H9 (cell line): ENCODE measurements at regions not wholly inside any gene's neighbourhood (a gene's known extent, or its start where the extent isn't known, plus 50 kb on each side); places are given as distances from the start of the nearest gene placed in this dataset.

Experiments
- DNase-seq: peaks from one replicate; pipeline ENCODE4 v3.0.0-alpha.2; 2017
- H2AFZ ChIP-seq: one replicate; pipeline ENCODE4 v1.6.1; 2013; ENCODE audit warnings: mild to moderate bottlenecking, low read length, control low read depth, moderate library complexity
- H2AK5ac ChIP-seq: 2 replicates; pipeline ENCODE4 v1.6.1; 2013; ENCODE audit warnings: low read length, control low read depth, mixed read lengths; ENCODE audit not compliant: insufficient read length
- H2BK120ac ChIP-seq: one replicate; pipeline ENCODE4 v1.6.1; 2013; ENCODE audit warnings: low read depth, mild to moderate bottlenecking, low read length, control low read depth, inconsistent platforms; ENCODE audit not compliant: poor library complexity, severe bottlenecking
- H2BK12ac ChIP-seq: 2 replicates; pipeline ENCODE4 v1.6.1; 2013; ENCODE audit warnings: low read length, control low read depth, mixed read lengths, low read depth; ENCODE audit not compliant: insufficient read length
- H2BK15ac ChIP-seq: 2 replicates; pipeline ENCODE4 v1.6.1; 2013; ENCODE audit warnings: low read depth, low read length, control low read depth
- H2BK20ac ChIP-seq: one replicate; pipeline ENCODE4 v1.6.1; 2013; ENCODE audit warnings: low read depth, mild to moderate bottlenecking, low read length, control low read depth, inconsistent platforms; ENCODE audit not compliant: poor library complexity, severe bottlenecking
- H2BK5ac ChIP-seq: 2 replicates; pipeline ENCODE4 v1.6.1; 2013; ENCODE audit warnings: low read length, control low read depth, mixed read lengths; ENCODE audit not compliant: insufficient read length
- H3K14ac ChIP-seq: 2 replicates; pipeline ENCODE4 v1.6.1; 2013; ENCODE audit warnings: low read length, control low read depth; ENCODE audit not compliant: insufficient read depth
- H3K18ac ChIP-seq: 2 replicates; pipeline ENCODE4 v1.6.1; 2013; ENCODE audit warnings: low read depth, mild to moderate bottlenecking, mixed read lengths, low read length, control low read depth; ENCODE audit not compliant: insufficient read length
- H3K23ac ChIP-seq: 2 replicates; pipeline ENCODE4 v1.6.1; 2013; ENCODE audit warnings: low read length, control low read depth, mixed read lengths, low read depth; ENCODE audit not compliant: insufficient read length
- H3K23me2 ChIP-seq: 2 replicates; pipeline ENCODE4 v1.6.1; 2013; ENCODE audit warnings: low read depth, mild to moderate bottlenecking, mixed read lengths, low read length, control low read depth; ENCODE audit not compliant: insufficient read length, poor library complexity, severe bottlenecking
- H3K27ac ChIP-seq: 2 replicates; pipeline ENCODE4 v1.5.1; 2013; ENCODE audit warnings: low read length, control low read depth, mixed read lengths, low read depth; ENCODE audit not compliant: insufficient read length
- H3K27me3 ChIP-seq: 2 replicates; pipeline ENCODE4 v1.6.1; 2013; ENCODE audit warnings: low read length, control low read depth, inconsistent platforms; ENCODE audit not compliant: insufficient read depth
- H3K4ac ChIP-seq: 2 replicates; pipeline ENCODE4 v1.6.1; 2013; ENCODE audit warnings: low read depth, mild to moderate bottlenecking, control low read depth, inconsistent platforms, low read length, moderate library complexity
- H3K4me1 ChIP-seq: 2 replicates; pipeline ENCODE4 v1.6.1; 2013; ENCODE audit warnings: low read length, control low read depth, inconsistent platforms; ENCODE audit not compliant: insufficient read depth
- H3K4me2 ChIP-seq: 2 replicates; pipeline ENCODE4 v1.6.1; 2013; ENCODE audit warnings: low read length, control low read depth, mixed read lengths; ENCODE audit not compliant: insufficient read length, insufficient read depth
- H3K56ac ChIP-seq: 2 replicates; pipeline ENCODE4 v1.6.1; 2013; ENCODE audit warnings: low read depth, mild to moderate bottlenecking, mixed read lengths, low read length, control low read depth; ENCODE audit not compliant: insufficient read length
- H3K79me1 ChIP-seq: 2 replicates; pipeline ENCODE4 v1.6.1; 2013; ENCODE audit warnings: low read depth, mild to moderate bottlenecking, moderate library complexity, low read length, control low read depth, inconsistent platforms; ENCODE audit not compliant: insufficient read depth, poor library complexity, severe bottlenecking
- H3K79me2 ChIP-seq: 2 replicates; pipeline ENCODE4 v1.6.1; 2013; ENCODE audit warnings: low read length, control low read depth, inconsistent platforms; ENCODE audit not compliant: insufficient read depth
- H3K9ac ChIP-seq: 2 replicates; pipeline ENCODE4 v1.6.1; 2013; ENCODE audit warnings: low read length, control low read depth, mixed read lengths; ENCODE audit not compliant: insufficient read length; ENCODE audit errors: extremely low read depth
- H3K9me3 ChIP-seq: one replicate; pipeline ENCODE4 v1.6.1; 2013; ENCODE audit warnings: low read depth, low read length, inconsistent platforms; ENCODE audit not compliant: control insufficient read depth
- H3T11ph ChIP-seq: one replicate; pipeline ENCODE4 v1.6.1; 2013; ENCODE audit warnings: mild to moderate bottlenecking, low read length, control low read depth, inconsistent platforms
- H4K20me1 ChIP-seq: one replicate; pipeline ENCODE4 v1.6.1; 2013; ENCODE audit not compliant: control insufficient read depth, insufficient read length, insufficient read depth
- H4K5ac ChIP-seq: 2 replicates; pipeline ENCODE4 v1.6.1; 2013; ENCODE audit warnings: low read depth, mild to moderate bottlenecking, mixed read lengths, low read length, control low read depth; ENCODE audit not compliant: insufficient read length
- H4K8ac ChIP-seq: replicated peaks from 2 replicates; pipeline ENCODE4 v1.6.1; 2013; ENCODE audit warnings: low read length, control low read depth, mixed read lengths, low read depth; ENCODE audit not compliant: insufficient read length
- H4K91ac ChIP-seq: 2 replicates; pipeline ENCODE4 v1.6.1; 2013; ENCODE audit warnings: low read depth, mild to moderate bottlenecking, moderate library complexity, mixed read lengths, low read length, control low read depth; ENCODE audit not compliant: insufficient read length
- H3K27ac Mint-ChIP-seq, 3 experiments: 2 replicates in 2 of 3; 3 replicates in 1 of 3; pipeline ENCODE4 v1.8.0; 2020 to 2021; ENCODE audit warnings: mixed read lengths in 3 of 3, mild to moderate bottlenecking in 1 of 3, moderate library complexity in 1 of 3
- H3K27me3 Mint-ChIP-seq: 2 replicates; pipeline ENCODE4 v1.8.0; 2021; ENCODE audit warnings: low read depth, mild to moderate bottlenecking, moderate library complexity, mixed read lengths
- H3K36me3 Mint-ChIP-seq, 3 experiments: 2 replicates in 2 of 3; 3 replicates in 1 of 3; pipeline ENCODE4 v1.8.0; 2020 to 2021; ENCODE audit warnings: low read depth in 3 of 3, mixed read lengths in 3 of 3; ENCODE audit not compliant: insufficient read depth in 1 of 3
- H3K4me1 Mint-ChIP-seq, 2 experiments: 2 replicates each; pipeline ENCODE4 v1.8.0; 2020; ENCODE audit warnings: mixed read lengths in 2 of 2
- H3K4me3 Mint-ChIP-seq, 2 experiments: 2 replicates in 1 of 2; 3 replicates in 1 of 2; pipeline ENCODE4 v1.8.0; 2020 to 2021; ENCODE audit warnings: mild to moderate bottlenecking in 2 of 2, mixed read lengths in 2 of 2, moderate library complexity in 1 of 2
- H3K9me3 Mint-ChIP-seq, 2 experiments: 2 replicates in 1 of 2; 3 replicates in 1 of 2; pipeline ENCODE4 v1.8.0; 2020; ENCODE audit warnings: mild to moderate bottlenecking in 2 of 2, mixed read lengths in 2 of 2, moderate library complexity in 1 of 2
- WGBS: extraction: QIAGEN DNeasy Blood & Tissue Kit; methylation state at CpG from one replicate; pipeline ENCODE4 v1.1.7; 2013; ENCODE audit warnings: missing lambda C conversion rate, low lambda C conversion rate, mixed read lengths; ENCODE audit not compliant: insufficient read length; ENCODE audit errors: extremely low coverage; 5-methylcytosine and 5-hydroxymethylcytosine counted together
- TF ChIP-seq, protein P1 (sequence below): fragments of 200-600 bp; sonication (generic); conservative IDR thresholded peaks from 3 replicates; pipeline ENCODE4 v1.8.0; 2021; ENCODE audit warnings: antibody characterized with exemption, mild to moderate bottlenecking

DNA sequence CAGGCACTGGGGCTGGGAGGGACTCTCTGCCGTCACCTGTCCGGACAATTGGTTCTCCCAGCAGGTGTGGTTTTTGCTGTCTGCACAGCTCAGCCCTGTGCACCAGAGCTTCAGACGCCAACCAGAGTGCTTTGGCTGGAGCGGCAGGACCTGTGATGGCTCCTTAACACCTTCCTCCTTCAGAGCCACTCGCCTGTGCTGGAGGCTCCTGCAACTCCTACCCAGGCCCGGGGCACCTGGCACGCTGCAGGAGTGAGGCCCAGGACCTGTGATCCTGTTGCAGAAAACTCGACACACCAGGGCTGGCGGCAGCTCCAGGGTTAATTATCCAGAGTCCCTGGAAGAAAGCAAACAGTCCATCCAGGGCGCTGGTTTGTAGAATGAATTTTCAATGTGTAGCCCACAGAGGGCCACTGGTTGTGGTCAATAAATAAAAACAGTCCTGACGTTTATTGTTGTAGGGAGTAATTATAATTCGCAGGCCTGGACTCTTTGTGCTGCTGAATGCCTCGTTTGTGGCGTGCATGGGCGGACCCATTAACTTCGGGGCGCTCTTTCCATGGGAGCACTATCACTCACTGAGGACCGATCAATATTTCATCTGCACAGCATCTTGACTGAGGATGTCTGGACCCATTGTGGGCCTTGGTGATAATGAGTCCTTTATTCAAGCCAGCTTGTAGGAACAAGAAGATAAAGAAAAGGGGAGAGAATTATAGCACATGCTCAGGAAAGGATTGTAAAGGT is 339.7 kb upstream of the IRX4 start:
- Histone ChIP-seq H3K23me2 (no peaks in the 10 kb centered on the region), H3T11ph (no peak overlapping the region), H3K56ac (no peak overlapping the region), H3K27ac (no peak overlapping the region), H2AFZ (no peak overlapping the region), H3K14ac (no peak overlapping the region; the same call in 1 of the 2 replicates), H2BK5ac (no peak overlapping the region), H3K4me1 (no peaks in the 10 kb centered on the region), H3K23ac (no peak overlapping the region), H2BK20ac (no peak overlapping the region), H4K20me1 (no peaks in the 10 kb centered on the region), H3K4ac (no peak overlapping the region), H2BK12ac (no peak overlapping the region), H3K18ac (no peak overlapping the region), H3K79me1 (no peaks in the 10 kb centered on the region), H3K79me2 (no peaks in the 10 kb centered on the region), H2AK5ac (no peak overlapping the region), H2BK120ac (no peak overlapping the region), H4K5ac (no peak overlapping the region), H3K9me3 (no peaks in the 10 kb centered on the region), H2BK15ac (no peak overlapping the region), H4K91ac (no peak overlapping the region), H3K27me3 (no peaks in the 10 kb centered on the region), H3K4me2 (no peak overlapping the region), H3K9ac (no peak overlapping the region), H4K8ac (no peak overlapping the region)
- H3K4me1 Mint-ChIP-seq: 0 out of 4 replicates have a peak, but pooled peaks cover 0 to 1% of the 10 kb centered on the region in 2 experiments
- H3K36me3 Mint-ChIP-seq: no peaks in the 10 kb centered on the region; a peak in 1 of 7 replicates
- WGBS: no CpG with 5 or more reads among the region's 18 CpGs
- no peak for DNase-seq
- H3K4me3 Mint-ChIP-seq: no peak overlapping the region
- H3K27me3 Mint-ChIP-seq: peaks cover 6% of the 10 kb centered on the region
- H3K27ac Mint-ChIP-seq: no peak overlapping the region
- peaks cover 3% of the 10 kb centered on the region in 2 experiments; a peak in 3 of 5 replicates for H3K9me3 Mint-ChIP-seq
- TF ChIP-seq, protein P1, sequence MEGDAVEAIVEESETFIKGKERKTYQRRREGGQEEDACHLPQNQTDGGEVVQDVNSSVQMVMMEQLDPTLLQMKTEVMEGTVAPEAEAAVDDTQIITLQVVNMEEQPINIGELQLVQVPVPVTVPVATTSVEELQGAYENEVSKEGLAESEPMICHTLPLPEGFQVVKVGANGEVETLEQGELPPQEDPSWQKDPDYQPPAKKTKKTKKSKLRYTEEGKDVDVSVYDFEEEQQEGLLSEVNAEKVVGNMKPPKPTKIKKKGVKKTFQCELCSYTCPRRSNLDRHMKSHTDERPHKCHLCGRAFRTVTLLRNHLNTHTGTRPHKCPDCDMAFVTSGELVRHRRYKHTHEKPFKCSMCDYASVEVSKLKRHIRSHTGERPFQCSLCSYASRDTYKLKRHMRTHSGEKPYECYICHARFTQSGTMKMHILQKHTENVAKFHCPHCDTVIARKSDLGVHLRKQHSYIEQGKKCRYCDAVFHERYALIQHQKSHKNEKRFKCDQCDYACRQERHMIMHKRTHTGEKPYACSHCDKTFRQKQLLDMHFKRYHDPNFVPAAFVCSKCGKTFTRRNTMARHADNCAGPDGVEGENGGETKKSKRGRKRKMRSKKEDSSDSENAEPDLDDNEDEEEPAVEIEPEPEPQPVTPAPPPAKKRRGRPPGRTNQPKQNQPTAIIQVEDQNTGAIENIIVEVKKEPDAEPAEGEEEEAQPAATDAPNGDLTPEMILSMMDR: no peak
